ENCODE measurements at regions not wholly inside any gene's neighbourhood (a gene's known extent, or its start where the extent isn't known, plus 50 kb on each side); places are given as distances from the start of the nearest gene placed in this dataset.

GRCh38 chr11:112469376-112469775, 208.7 kb upstream of the PLET1 start:
- TF ChIP-seq CTCF (IDR thresholded peaks at IDR 0.05; ENCODE audit: low read depth, low read length, poor library complexity, severe bottlenecking) (no peak), EZH2phosphoT487 (IDR thresholded peaks at IDR 0.05; ENCODE audit: borderline replicate concordance, low read length) (no peak)

Data from DOHH2 (cell line).